T-helper 1 cell treated with Interleukin-12 subunit alpha and Interleukin-12 subunit beta and Interleukin-4 antibody, amounts not matched to agents 30 μg/mL and 1 μg/mL, for 36 hours (primary cell): ENCODE measurements at regions not wholly inside any gene's neighbourhood (a gene's known extent, or its start where the extent isn't known, plus 50 kb on each side); places are given as distances from the start of the nearest gene placed in this dataset.

Experiments
- H3K27ac Mint-ChIP-seq: one replicate; pipeline ENCODE4 v1.8.0; 2021; ENCODE audit warnings: mild to moderate bottlenecking, mixed read lengths
- H3K27me3 Mint-ChIP-seq: one replicate; pipeline ENCODE4 v1.8.0; 2021; ENCODE audit warnings: low read depth, mixed read lengths
- H3K36me3 Mint-ChIP-seq: one replicate; pipeline ENCODE4 v1.8.0; 2021; ENCODE audit warnings: low read depth, mixed read lengths
- H3K4me1 Mint-ChIP-seq: one replicate; pipeline ENCODE4 v1.8.0; 2021; ENCODE audit warnings: low read depth, mixed read lengths
- H3K4me3 Mint-ChIP-seq: one replicate; pipeline ENCODE4 v1.8.0; 2021; ENCODE audit warnings: mild to moderate bottlenecking, moderate library complexity, mixed read lengths
- H3K9me3 Mint-ChIP-seq: one replicate; pipeline ENCODE4 v1.8.0; 2021; ENCODE audit warnings: mixed read lengths

DNA sequence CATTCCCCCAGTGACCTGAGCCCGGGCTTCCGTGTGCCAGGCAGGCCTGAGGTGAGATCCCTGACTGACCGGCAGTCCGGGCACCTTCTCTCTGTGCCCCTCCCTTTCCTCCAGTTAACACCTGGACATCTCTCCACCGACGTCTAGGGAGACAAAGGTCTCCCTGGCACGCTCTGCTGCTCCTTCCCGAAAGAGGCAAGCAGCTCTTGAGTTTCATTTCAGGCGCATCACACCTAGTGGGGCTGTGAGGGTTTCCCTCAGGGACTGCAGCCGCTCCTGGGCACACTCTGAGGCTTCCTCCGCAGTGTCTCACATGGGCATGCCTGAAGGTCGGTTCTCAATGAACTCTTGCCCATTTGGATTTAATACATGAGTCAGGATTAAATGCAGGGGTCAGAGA lies 322.7 kb downstream of the CTTN start:
- Mint-ChIP-seq H3K27me3 (no peaks in the 10 kb centered on the region), H3K27ac (no peak overlapping the region), H3K4me1 (peaks cover 1% of the 10 kb centered on the region), H3K9me3 (no peaks in the 10 kb centered on the region), H3K36me3 (no peaks in the 10 kb centered on the region), H3K4me3 (no peak overlapping the region)

DNA sequence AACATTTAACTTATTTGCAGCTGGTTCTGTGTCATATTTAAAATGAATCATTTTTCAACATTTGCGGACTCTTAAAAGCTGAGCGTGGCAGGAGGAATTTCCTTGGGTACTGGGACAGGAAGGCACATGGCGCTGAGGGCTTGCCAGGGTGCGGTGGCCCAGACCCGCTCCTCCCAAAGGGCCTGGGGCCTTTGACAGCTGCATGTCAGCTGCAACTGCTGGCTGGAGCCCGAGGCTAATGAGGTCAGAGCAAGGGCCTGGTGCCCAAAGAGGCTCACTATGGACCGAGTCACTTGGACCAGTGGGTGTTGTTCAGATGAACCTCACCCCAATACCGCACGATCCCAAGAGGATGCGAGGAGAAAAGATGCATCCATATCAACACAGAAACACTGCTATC lies 326.9 kb downstream of the CTTN start:
- Mint-ChIP-seq H3K27me3 (no peaks in the 10 kb centered on the region), H3K4me3 (no peak overlapping the region), H3K36me3 (no peaks in the 10 kb centered on the region), H3K4me1 (no peaks in the 10 kb centered on the region), H3K9me3 (peaks cover 8% of the 10 kb centered on the region), H3K27ac (no peak overlapping the region)

GRCh38 chr11:70725739-70726138 lies 327.4 kb downstream of the CTTN start:
- Mint-ChIP-seq H3K27ac (no peak overlapping the region), H3K27me3 (no peaks in the 10 kb centered on the region), H3K4me1 (no peaks in the 10 kb centered on the region), H3K9me3 (peaks cover 8% of the 10 kb centered on the region), H3K4me3 (no peak overlapping the region), H3K36me3 (no peaks in the 10 kb centered on the region)

- Mint-ChIP-seq H3K36me3 (no peaks in the 10 kb centered on the region), H3K9me3 (peaks cover 8% of the 10 kb centered on the region), H3K27ac (no peak overlapping the region), H3K4me1 (no peaks in the 10 kb centered on the region), H3K27me3 (no peaks in the 10 kb centered on the region), H3K4me3 (no peak overlapping the region)
These were observed 328.7 kb downstream of the CTTN start for GRCh38 chr11:70727021-70727420.

DNA sequence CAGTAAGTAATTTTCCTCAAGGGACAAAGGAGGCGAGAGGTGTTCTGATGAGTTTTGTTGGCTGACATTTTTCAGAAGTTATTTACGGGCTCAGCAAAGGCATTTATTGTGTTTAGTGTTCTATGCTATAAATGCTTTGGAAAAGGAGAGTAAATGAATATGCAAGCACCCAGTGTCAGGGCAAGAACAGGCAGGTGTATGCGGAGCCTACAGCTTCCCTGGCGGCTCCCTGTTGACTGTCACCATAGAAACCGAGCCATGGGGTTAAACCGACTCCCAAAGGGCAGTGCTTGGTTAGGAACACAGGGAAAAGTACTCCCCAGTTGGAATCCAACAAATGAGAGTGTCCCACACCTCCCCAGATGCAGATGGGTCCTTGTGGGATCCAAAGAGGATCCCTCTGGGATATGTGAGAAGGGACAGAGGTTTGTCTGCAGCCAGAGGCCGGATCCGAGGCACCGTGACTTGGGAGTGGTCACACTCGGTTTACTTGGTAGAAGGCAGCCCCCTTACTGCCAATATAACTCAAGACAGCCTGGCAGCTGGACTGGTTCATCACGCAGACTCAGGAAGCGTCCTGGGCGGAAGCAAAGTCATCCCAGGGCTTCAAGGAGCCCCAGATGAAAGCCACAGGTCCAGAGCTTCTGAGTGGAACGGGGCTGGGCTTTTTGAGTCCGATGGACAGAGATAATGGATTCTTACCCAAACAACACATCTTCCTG lies 329.7 kb downstream of the CTTN start:
- no peak overlapping the region for H3K4me3 Mint-ChIP-seq
- no peaks in the 10 kb centered on the region for H3K36me3 Mint-ChIP-seq
- H3K9me3 Mint-ChIP-seq, result peaks cover 8% of the 10 kb centered on the region
- H3K4me1 Mint-ChIP-seq, result no peaks in the 10 kb centered on the region
- H3K27ac Mint-ChIP-seq, result no peak overlapping the region
- no peaks in the 10 kb centered on the region for H3K27me3 Mint-ChIP-seq

- Mint-ChIP-seq H3K36me3 (no peaks in the 10 kb centered on the region), H3K27ac (no peak overlapping the region), H3K4me3 (no peak overlapping the region), H3K27me3 (no peaks in the 10 kb centered on the region), H3K4me1 (no peaks in the 10 kb centered on the region), H3K9me3 (peaks cover 8% of the 10 kb centered on the region)
These were observed 331.6 kb downstream of the CTTN start for GRCh38 chr11:70729949-70730348.

- Mint-ChIP-seq H3K27me3 (no peaks in the 10 kb centered on the region), H3K4me1 (no peaks in the 10 kb centered on the region), H3K9me3 (peaks cover 8% of the 10 kb centered on the region), H3K36me3 (no peaks in the 10 kb centered on the region), H3K4me3 (no peak overlapping the region), H3K27ac (no peak overlapping the region)
These were observed 332.1 kb downstream of the CTTN start for GRCh38 chr11:70730411-70730810.

DNA sequence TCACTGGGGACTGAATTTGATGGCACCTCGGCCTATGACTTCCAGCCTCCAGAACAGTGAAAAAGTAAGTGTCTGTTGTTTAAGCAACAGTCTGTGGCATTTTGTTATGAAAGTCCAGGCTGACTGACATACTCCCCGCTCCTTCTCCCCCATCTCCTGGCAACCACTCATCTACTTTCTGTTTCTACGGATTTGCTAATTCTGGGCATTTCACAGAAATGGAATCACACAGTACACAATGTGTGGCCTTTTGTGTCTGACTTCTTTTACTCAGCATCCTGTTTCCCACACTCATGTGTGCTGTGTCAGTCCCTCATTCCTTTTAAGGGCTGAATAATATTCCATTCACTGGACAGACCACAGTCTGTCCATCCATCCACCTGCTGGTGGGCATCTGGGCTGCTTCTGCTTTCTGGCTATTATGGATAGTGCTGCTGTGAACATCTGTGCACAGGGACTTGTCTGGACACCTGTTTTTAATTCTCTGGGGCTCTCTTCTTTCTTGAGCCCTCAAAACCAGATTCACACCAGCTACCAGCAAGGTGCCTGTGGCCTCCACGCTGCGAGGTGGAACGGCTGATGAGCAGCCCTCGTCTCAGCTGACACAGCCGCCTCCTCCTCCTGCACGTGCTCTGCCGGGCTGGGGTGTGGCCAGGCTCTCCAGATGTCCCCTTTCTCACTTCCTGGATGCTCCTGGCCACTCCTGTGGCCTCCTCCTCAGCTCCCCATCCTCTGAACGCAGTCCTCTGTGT lies 333.1 kb downstream of the CTTN start:
- H3K9me3 Mint-ChIP-seq, result peaks cover 8% of the 10 kb centered on the region
- H3K27ac Mint-ChIP-seq, result no peak overlapping the region
- no peaks in the 10 kb centered on the region for H3K36me3 Mint-ChIP-seq
- H3K4me3 Mint-ChIP-seq, result no peak overlapping the region
- no peaks in the 10 kb centered on the region for H3K4me1 Mint-ChIP-seq
- no peaks in the 10 kb centered on the region for H3K27me3 Mint-ChIP-seq

DNA sequence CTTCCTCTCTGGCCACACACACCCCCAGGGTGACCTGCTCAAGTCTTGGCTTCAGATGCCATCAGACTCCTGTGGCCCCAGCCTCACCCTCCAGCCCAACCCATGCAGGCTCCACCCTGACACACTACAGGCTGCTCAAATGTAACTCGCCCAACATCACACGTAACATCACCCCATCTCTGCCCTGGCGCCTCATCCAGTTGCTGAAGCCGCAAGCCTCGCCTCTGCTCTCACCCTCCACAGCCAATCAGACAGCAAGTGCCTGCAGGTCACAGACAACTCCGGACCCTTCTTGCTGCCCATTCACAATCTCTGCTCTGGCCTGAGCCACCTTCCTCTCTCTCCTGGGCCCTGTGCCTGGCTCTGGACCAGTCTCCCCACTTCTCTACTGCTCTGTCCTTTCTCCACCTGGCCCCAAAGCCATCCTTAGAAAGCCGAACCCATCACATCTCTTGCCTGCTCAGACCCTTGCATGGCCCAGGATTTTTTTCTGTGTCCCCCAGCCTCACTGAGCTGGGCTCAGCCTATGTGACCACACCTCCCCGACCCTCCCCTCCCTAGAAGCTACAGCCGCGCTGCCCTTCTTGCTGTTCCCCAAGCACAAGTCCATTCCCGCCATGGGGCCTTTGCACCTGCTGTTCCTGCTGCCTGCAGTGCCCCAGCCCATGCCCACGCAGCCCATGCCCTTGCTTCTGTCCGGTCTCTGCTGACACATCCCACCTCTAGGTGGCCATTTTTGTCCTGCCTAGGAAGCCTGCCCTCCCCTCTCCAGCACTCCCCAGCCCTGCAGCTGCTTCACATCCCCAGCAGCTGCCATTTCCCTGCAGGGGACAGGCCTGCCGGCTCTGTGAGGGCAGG lies 333.9 kb downstream of the CTTN start:
- Mint-ChIP-seq H3K9me3 (peaks cover under 1% of the 10 kb centered on the region), H3K36me3 (no peaks in the 10 kb centered on the region), H3K4me3 (no peak overlapping the region), H3K27ac (no peak overlapping the region), H3K27me3 (no peaks in the 10 kb centered on the region), H3K4me1 (no peaks in the 10 kb centered on the region)

DNA sequence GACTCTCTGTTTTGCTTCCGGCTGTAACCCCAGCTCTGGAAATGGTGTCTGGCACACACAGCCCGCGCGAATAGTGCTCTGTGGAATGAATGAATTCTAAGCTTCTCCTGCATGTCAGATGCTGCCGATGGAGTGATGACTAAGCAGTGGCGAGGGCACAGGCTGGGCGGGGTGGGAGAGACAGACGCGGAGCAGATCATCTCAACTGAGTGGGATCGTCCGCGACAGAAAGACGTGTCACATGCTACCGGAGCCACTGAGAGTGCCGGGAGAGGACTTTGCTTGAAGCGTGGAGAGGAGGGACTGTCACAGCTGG lies 334.5 kb downstream of the CTTN start:
- no peaks in the 10 kb centered on the region for H3K36me3 Mint-ChIP-seq
- no peak overlapping the region for H3K27ac Mint-ChIP-seq
- no peaks in the 10 kb centered on the region for H3K27me3 Mint-ChIP-seq
- H3K4me1 Mint-ChIP-seq, result no peaks in the 10 kb centered on the region
- no peak overlapping the region for H3K4me3 Mint-ChIP-seq
- no peaks in the 10 kb centered on the region for H3K9me3 Mint-ChIP-seq

GRCh38 chr11:70733327-70734325 lies 335.3 kb downstream of the CTTN start:
- Mint-ChIP-seq H3K4me1 (no peaks in the 10 kb centered on the region), H3K36me3 (no peaks in the 10 kb centered on the region), H3K9me3 (no peaks in the 10 kb centered on the region), H3K27ac (no peak overlapping the region), H3K4me3 (no peak overlapping the region), H3K27me3 (no peaks in the 10 kb centered on the region)

GRCh38 chr11:70734379-70734778 lies 336.1 kb downstream of the CTTN start:
- H3K4me3 Mint-ChIP-seq, result no peak overlapping the region
- no peaks in the 10 kb centered on the region for H3K27me3 Mint-ChIP-seq
- H3K9me3 Mint-ChIP-seq, result no peaks in the 10 kb centered on the region
- no peaks in the 10 kb centered on the region for H3K4me1 Mint-ChIP-seq
- no peaks in the 10 kb centered on the region for H3K36me3 Mint-ChIP-seq
- no peak overlapping the region for H3K27ac Mint-ChIP-seq

- Mint-ChIP-seq H3K27me3 (no peaks in the 10 kb centered on the region), H3K4me3 (no peak overlapping the region), H3K27ac (no peak overlapping the region), H3K4me1 (no peaks in the 10 kb centered on the region), H3K9me3 (no peaks in the 10 kb centered on the region), H3K36me3 (no peaks in the 10 kb centered on the region)
These were observed 336.6 kb downstream of the CTTN start for GRCh38 chr11:70734911-70735310.

DNA sequence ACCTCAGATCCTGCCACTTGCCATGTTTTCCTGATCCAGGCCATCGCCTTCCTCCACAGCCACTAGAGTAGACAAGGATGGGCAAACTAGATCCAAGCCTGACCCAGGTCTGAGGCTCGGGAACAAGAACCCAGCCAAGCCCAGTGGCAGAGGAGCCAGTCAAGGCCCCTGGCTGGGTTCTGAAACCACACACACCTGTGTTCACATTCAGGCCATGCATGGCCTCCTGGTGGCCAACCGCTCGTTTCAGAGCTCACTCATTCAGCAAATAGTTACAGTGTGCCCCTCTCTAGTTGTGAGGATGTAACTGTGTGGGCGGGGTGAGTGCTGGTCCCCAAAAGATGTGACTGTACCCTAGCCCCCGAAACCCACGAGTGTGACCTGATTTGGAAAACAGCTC lies 337.6 kb downstream of the CTTN start:
- Mint-ChIP-seq H3K4me3 (no peak overlapping the region), H3K27ac (no peak overlapping the region), H3K36me3 (no peaks in the 10 kb centered on the region), H3K9me3 (no peaks in the 10 kb centered on the region), H3K4me1 (no peaks in the 10 kb centered on the region), H3K27me3 (no peaks in the 10 kb centered on the region)
